CD1c-positive myeloid dendritic cell (primary cell): ENCODE measurements at regions not wholly inside any gene's neighbourhood (a gene's known extent, or its start where the extent isn't known, plus 50 kb on each side); places are given as distances from the start of the nearest gene placed in this dataset.
"Not testable (repeated sequence)": the region's sequence is repeated elsewhere in the genome, so short reads cannot be mapped to it uniquely, and the experiment has no call there.

ENCODE experiments used
- DNase-seq: peaks from one replicate; pipeline ENCODE4 v3.0.0-alpha.2; 2016; ENCODE audit errors: extremely low spot score

DNA sequence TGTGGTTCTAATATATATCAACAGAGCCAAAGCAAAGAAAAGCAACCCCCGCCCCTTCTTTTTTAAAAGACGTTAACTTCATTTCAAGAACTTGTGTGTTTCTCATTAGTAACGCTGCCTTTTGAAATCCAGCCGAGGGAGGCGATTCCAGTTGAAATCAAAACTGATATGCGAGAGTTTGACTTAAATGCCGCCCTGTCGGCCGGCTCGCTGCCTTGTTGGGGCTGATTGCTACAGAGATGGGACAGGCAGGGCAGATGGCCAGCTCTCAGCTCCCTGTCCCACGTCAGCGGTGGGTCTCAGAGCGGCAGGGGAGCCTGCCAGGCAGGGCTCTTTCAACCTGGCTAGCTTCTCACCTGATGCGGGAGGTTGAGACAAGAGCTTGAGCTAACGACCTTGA lies 51.9 kb upstream of the ALX4 start:
- no peak for DNase-seq

DNA sequence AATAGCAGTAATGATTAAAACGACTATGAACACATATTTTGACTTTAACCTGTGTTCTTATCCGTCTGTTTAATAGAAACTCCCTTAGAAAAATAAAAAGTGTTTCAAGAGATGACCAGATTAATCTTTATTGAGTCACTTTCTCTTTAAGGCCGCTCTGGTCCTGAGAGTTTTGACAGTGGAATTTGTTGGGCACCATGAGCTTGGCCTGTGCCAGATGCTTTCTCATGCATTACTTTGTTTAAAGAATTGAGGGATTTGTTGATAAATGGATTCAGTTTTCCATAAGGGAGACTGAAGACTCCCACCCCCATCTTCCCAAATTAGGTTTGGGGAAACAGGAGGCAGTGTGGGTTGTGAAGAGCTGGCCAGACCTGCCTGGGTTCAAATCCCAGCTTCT lies 53.2 kb upstream of the ALX4 start:
- no peak for DNase-seq

DNA sequence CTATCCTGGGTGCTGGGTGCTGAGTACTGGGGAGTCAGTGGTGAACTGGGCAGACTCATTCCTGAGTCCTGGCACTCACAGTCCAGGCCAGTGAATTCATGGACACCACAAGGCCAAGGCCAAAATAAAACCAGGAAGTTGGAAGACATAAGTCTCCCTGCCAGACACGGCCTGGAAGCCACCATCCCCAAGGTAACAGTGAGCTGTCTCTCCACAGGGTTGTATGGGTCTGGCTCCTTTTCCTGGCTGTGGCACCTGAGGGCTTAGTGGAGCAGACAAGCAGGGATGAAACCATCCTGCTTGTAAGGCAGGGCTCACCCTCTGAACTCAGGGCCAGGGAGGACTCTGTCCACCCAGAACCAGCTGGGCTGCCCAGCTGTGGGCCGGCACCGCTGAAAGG lies 54.7 kb upstream of the ALX4 start:
- DNase-seq, result no peak

- DNase-seq, result no peak
Observed at GRCh38 chr11:44365616-44366015, 55.7 kb upstream of the ALX4 start.

DNA sequence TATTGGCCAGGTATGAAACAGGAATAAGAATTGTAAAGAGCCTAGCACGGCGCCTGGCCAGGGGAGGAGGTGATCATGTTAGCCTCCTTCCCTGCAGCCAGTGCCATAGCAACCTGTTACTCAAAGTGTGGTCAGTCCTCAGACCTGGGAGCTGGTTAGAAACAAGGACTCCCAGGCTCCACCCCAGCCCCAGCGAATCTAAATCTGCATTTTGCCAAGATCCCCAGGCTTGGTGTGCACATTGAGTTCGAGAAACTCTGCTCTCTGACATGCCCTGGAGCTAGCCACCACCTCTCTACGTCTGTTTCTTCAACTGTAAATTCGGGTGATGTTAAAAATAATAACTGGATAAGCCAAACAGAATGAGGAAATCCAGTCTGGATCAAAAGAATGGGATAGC lies 56.1 kb upstream of the ALX4 start:
- DNase-seq, result no peak

GRCh38 chr11:44366741-44367140 lies 56.8 kb upstream of the ALX4 start:
- DNase-seq, result no peak

DNA sequence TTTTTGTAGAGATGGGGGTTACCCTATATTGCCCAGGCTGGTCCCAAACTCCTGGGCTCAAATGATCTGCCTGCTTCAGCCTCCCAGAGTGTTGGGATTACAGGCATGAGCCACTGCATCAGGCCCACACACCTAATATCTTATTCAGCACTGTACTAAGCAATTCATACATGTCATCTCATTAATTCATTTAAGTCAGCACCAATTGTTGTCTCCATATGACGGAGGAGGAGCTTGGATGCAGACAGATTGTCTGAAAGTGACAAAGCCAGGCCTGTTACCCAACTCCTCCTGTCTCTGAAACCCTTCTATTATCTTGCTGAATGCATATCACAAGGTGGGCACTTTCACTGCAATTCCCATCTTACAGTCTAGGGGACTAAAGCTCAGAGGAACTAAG lies 57.5 kb upstream of the ALX4 start:
- DNase-seq, result no peak

GRCh38 chr11:44368886-44369285 lies 58.9 kb upstream of the ALX4 start:
- no peak for DNase-seq

- DNase-seq, result not testable (repeated sequence)
Observed at GRCh38 chr11:44371042-44371441, 61.1 kb upstream of the ALX4 start.

GRCh38 chr11:44371706-44372105 lies 61.8 kb upstream of the ALX4 start:
- DNase-seq, result no peak

- DNase-seq, result no peak
Observed at GRCh38 chr11:44372989-44373388, 63.0 kb upstream of the ALX4 start.

DNA sequence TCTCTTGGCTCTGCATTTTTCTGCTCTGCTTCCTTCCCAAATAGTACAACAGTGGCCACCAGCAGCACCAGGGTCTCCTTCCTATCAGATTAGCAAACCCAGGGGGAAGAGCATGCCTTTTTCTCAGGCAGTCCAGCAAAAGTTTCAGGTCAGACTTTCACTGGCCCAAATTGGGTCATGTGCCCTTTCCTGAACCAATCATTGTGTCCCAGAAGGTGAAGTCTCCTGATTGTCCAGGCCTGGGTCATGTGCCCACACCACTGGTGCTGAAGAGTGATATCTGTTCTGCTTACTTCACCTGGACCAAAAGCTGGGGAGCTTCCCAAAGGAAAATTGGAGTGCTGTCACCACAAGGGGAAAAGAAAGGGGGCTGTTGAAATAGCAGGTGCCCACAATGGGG lies 64.1 kb upstream of the ALX4 start:
- no peak for DNase-seq

- no peak for DNase-seq
Observed at GRCh38 chr11:44376423-44376822, 66.5 kb upstream of the ALX4 start.

GRCh38 chr11:44377121-44377520 lies 67.2 kb upstream of the ALX4 start:
- DNase-seq, result no peak

- DNase-seq, result no peak
Observed at GRCh38 chr11:44377914-44378321, 68.0 kb upstream of the ALX4 start.

- DNase-seq, result no peak
Observed at GRCh38 chr11:44379141-44380008, 69.4 kb upstream of the ALX4 start.

DNA sequence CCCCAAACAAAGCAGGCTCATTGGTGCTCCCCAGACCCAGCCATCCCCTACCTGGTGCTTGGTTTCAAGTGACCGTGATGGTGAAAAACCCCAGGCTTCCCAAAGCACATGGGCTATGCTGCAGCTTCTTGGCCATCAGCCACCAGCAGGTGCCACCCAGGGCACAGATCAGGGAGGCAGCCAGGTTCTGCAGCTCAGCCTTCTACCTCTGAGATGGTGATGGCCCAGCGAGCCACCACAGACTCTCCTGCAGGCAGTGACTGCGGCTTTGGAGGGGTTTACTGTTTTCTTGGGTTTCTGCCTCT lies 70.0 kb upstream of the ALX4 start:
- DNase-seq, result no peak

GRCh38 chr11:44380820-44381219 lies 70.9 kb upstream of the ALX4 start:
- DNase-seq, result no peak

DNA sequence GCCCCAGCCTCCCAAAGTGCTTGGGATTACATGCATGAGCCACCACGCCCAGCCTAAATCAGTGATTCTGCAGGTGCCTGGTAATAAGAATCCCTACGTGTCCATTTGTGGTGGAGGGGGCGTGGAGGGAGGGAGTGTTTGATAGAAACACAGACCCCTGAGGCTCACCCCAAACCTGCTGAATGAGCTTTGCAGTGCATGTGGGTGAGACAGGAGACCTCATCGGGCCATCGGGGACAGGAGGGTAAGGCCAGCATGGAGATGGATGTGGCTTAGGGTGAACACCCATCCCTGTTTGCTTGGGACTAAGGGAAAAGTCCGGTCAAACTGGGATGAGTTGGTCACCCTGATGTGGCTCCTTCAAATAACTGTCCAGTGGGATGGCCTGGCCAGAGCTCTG lies 71.3 kb upstream of the ALX4 start:
- DNase-seq, result no peak

- DNase-seq, result no peak
Observed at GRCh38 chr11:44382118-44382517, 72.2 kb upstream of the ALX4 start.

DNA sequence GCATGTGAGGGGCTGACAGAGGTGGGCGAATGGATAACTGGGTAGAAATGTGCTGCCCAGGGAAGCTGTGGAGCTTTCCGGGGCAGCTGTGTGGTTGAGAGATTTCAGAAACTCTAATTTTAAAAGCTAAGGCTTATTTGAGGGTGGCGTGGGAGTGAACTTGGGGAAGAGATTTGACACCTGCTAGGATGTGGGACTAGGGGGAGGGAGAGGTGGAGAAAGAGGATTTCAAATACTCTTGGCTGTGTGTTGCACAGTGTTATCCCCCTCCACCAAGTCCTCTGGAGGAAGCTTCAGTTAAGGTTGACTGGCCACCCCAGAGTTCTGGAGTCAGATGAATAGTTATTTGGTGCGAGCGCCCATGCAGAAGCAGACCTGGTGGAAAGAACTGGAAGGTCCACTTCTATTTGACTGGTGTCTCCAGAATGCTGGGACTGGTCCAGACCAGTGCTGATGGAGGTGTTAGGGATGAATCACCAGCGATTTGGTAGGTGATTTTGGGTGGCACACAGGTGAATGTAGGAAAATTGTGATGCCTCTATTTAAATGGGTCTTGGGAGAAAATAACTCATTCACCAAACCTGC lies 72.8 kb upstream of the ALX4 start:
- no peak for DNase-seq

- no peak for DNase-seq
Observed at GRCh38 chr11:44383246-44383645, 73.3 kb upstream of the ALX4 start.

GRCh38 chr11:44387415-44387814 lies 77.5 kb upstream of the ALX4 start:
- no peak for DNase-seq

- DNase-seq, result no peak
Observed at GRCh38 chr11:44387825-44388224, 77.9 kb upstream of the ALX4 start.
